OCI-LY7 (cell line): ENCODE measurements at regions not wholly inside any gene's neighbourhood (a gene's known extent, or its start where the extent isn't known, plus 50 kb on each side); places are given as distances from the start of the nearest gene placed in this dataset.
"Not testable (repeated sequence)": the region's sequence is repeated elsewhere in the genome, so short reads cannot be mapped to it uniquely, and the experiment has no call there.

Experiments used
- CTCF ChIP-seq: fragments of 200-600 bp; sonication (generic); conservative IDR thresholded peaks from 2 replicates; pipeline ENCODE4 v1.5.1; 2014; ENCODE audit warnings: mild to moderate bottlenecking, antibody characterized with exemption, low read length, moderate library complexity, mixed read lengths
- EZH2phosphoT487 ChIP-seq: fragments of 200-600 bp; sonication (generic); IDR thresholded peaks from 2 replicates; pipeline ENCODE4 v1.6.1; 2018; ENCODE audit warnings: low read depth, borderline replicate concordance, mild to moderate bottlenecking, mixed run types, antibody characterized with exemption, low read length, moderate library complexity, mixed read lengths

- not testable (repeated sequence) for TF ChIP-seq CTCF, EZH2phosphoT487
These were observed 399.1 kb downstream of the FAM72C start for GRCh38 chr1:143572661-143573060.
